GM12864 (cell line): ENCODE measurements at regions not wholly inside any gene's neighbourhood (a gene's known extent, or its start where the extent isn't known, plus 50 kb on each side); places are given as distances from the start of the nearest gene placed in this dataset.

Experiments
- DNase-seq: peaks from one replicate; pipeline ENCODE4 v3.0.0-alpha.2; 2011; ENCODE audit warnings: low read depth
- H3K4me3 ChIP-seq: 2 replicates; pipeline ENCODE4 v1.5.1; 2011; ENCODE audit warnings: mild to moderate bottlenecking, low read depth, low read length, control low read depth
- TF ChIP-seq, protein P1 (sequence below): IDR thresholded peaks from 2 replicates; pipeline ENCODE4 v1.5.1; 2011; ENCODE audit warnings: low read depth, mild to moderate bottlenecking, moderate library complexity, low read length, control low read depth, inconsistent platforms; ENCODE audit errors: missing control alignments

DNA sequence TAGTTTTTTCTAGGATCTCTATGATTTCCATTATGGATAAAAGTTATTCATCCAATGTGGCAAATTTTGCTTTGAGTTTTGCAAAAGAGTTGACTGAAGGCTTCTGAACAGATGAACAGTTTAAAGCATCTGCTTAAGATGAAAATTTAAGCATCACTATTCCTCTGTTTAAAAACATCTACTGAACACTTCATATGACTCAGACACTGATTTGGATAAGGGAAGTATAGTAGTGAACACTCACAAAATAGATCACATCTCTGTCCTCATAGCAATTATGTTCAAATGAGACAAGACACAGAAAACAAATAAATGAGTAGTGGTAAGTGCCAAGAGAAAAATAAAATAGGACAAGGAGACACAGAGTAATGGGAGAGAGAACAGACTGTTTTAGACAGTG lies 157.3 kb downstream of the MBL2 start:
- no peak overlapping the region for H3K4me3 ChIP-seq
- DNase-seq = no peak
- TF ChIP-seq, protein P1, sequence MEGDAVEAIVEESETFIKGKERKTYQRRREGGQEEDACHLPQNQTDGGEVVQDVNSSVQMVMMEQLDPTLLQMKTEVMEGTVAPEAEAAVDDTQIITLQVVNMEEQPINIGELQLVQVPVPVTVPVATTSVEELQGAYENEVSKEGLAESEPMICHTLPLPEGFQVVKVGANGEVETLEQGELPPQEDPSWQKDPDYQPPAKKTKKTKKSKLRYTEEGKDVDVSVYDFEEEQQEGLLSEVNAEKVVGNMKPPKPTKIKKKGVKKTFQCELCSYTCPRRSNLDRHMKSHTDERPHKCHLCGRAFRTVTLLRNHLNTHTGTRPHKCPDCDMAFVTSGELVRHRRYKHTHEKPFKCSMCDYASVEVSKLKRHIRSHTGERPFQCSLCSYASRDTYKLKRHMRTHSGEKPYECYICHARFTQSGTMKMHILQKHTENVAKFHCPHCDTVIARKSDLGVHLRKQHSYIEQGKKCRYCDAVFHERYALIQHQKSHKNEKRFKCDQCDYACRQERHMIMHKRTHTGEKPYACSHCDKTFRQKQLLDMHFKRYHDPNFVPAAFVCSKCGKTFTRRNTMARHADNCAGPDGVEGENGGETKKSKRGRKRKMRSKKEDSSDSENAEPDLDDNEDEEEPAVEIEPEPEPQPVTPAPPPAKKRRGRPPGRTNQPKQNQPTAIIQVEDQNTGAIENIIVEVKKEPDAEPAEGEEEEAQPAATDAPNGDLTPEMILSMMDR = no peak

DNA sequence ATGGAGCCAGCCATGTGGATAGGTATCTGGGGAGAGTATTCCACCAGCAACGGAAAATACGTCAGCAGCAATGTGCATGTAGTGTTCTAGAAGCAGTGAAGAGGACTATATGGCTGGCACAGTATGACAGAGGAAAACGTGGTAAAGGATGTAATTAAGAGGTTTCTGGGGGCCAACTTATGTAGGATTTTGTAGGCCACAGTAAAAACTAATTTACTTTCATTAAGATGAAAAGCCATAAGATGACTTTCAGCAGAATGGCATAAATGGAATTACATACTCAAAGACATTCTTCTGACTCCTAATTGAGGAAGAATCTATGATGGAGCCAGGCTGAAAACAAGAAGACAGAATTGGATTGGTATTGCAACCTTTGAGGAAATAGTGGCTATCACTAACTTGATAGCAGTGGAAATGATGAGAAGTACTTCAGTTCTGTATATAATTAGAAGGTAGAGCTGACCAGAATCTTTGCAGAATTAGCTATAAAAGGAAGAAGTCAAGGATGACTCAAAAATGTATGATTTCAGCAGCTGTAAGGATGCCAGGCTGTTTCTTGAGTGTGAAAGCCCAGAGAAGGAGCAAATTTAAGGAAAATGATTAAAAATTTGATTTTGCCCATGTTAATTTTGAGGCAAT lies 156.7 kb downstream of the MBL2 start:
- TF ChIP-seq, protein P1 = no peak
- no peak overlapping the region for H3K4me3 ChIP-seq
- DNase-seq = no peak

DNA sequence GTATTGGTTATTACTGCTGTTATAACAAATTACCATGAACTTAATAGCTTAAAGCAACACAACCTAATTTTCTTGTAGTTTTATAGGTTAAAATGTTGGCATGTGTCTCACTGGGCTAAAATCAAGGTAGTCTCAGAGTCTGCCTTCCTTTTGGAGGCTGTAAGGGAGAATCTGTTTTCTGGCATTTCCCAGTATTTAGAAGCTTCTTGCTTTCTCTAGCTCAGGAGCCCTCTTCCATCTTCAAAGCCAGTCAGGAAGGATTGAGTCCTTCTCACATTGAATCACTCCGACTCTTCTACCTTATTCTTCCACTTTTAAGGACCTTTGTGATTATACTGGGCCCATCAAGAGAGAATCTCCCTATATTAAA lies 156.2 kb downstream of the MBL2 start:
- TF ChIP-seq, protein P1 = no peak
- DNase-seq = no peak
- H3K4me3 ChIP-seq = no peak overlapping the region

DNA sequence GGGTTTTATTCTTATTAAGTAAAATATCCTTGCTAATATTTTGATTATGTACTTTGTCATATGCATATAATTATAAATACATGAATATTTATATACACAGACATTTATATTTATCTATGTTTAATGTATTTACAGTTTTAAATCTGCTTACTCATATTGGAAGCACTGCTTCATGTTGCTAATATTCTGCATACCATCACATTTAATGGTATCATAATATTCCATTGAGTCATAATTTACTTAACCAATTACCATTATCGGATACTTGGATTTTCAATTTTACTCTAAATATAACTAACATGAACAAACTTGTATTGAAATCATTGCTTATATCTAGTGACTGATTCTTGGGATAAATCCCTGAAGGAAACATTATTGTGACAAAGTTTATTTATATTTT lies 155.2 kb downstream of the MBL2 start:
- no peak overlapping the region for H3K4me3 ChIP-seq
- DNase-seq = no peak
- TF ChIP-seq, protein P1 = no peak

DNA sequence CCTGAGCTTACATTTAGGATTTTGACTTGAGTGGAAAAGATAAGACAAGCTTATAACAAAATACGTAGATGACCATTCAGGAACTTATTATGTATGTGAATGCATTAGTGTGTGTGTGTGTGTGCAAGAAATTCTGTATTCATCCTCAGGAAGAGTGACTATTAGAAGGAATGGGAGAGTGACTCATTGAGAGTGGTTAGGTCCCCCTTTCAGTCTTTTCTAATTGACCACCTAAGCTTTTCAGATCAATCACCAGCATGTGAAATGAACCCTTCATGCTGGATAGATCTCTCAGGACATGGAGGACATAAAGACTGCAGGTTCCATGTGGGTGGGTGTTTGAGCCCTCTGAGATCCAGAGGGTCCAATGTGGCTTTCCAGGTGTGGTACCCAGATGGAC lies 153.5 kb downstream of the MBL2 start:
- TF ChIP-seq, protein P1 = no peak
- no peak for DNase-seq
- H3K4me3 ChIP-seq = no peak overlapping the region

DNA sequence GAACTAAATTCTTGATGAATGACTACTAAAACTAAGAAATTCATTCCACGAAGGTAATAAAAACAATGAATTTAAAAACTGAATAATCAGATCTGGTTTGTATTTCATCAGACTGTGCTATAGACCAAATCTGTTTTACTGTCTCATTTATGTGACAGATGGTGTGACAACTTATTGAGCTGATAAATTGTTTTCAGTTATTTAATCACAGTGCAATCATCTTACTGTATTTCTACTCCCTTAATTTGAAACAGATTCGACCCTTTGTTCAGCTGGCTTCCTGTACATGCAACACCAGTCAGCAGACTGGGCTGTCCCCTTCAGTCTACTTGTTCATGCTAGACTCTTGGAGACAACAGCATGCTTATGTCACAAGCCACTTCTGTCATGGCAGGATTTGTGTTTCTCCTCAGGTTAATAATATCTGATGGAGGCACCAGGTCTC lies 150.9 kb downstream of the MBL2 start:
- TF ChIP-seq, protein P1 = no peak
- no peak overlapping the region for H3K4me3 ChIP-seq
- DNase-seq = no peak

DNA sequence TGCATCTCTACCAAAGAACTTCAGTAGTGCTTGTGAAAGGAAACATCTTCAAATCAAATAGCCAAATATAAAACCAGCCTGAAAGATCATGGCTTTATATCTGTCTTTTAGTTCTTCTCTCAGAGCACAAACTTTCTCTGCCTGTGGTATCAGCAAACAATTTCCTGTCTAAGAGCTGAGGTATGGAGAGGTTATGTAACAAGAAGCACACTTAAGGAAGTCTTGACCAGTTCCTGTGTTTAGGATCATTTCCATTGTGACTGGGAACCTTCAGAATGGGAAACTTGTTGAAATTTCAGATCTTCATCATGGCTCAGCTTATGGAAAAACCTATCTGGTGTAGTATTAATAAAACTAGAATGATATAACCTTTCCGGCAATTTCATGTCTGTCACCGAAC lies 148.8 kb downstream of the MBL2 start:
- TF ChIP-seq, protein P1 = no peak
- DNase-seq = no peak
- H3K4me3 ChIP-seq = no peak overlapping the region
